Neural crest cell (in vitro differentiated cells): ENCODE measurements at regions not wholly inside any gene's neighbourhood (a gene's known extent, or its start where the extent isn't known, plus 50 kb on each side); places are given as distances from the start of the nearest gene placed in this dataset.
"Not testable (repeated sequence)": the region's sequence is repeated elsewhere in the genome, so short reads cannot be mapped to it uniquely, and the experiment has no call there.

Experiments used
- DNase-seq: peaks from one replicate; pipeline ENCODE4 v3.0.0; 2021; ENCODE audit warnings: low read depth, mixed read lengths, low spot score
- H3K27ac Mint-ChIP-seq: one replicate; pipeline ENCODE4 v1.8.0; 2021; ENCODE audit warnings: mild to moderate bottlenecking, mixed read lengths; ENCODE audit not compliant: unreplicated experiment
- H3K27me3 Mint-ChIP-seq: 2 replicates; pipeline ENCODE4 v1.8.0; 2021; ENCODE audit warnings: low read depth, mild to moderate bottlenecking, mixed read lengths
- H3K36me3 Mint-ChIP-seq: 2 replicates; pipeline ENCODE4 v1.8.0; 2021; ENCODE audit warnings: low read depth, mild to moderate bottlenecking, mixed read lengths
- H3K4me1 Mint-ChIP-seq: 2 replicates; pipeline ENCODE4 v1.8.0; 2021; ENCODE audit warnings: mixed read lengths
- H3K4me3 Mint-ChIP-seq: one replicate; pipeline ENCODE4 v1.8.0; 2021; ENCODE audit warnings: mild to moderate bottlenecking, mixed read lengths
- H3K9me3 Mint-ChIP-seq: 2 replicates; pipeline ENCODE4 v1.8.0; 2021; ENCODE audit warnings: mixed read lengths
- CTCF ChIP-seq: fragments of 200-600 bp; sonication (generic); conservative IDR thresholded peaks from 2 replicates; pipeline ENCODE4 v1.5.0; 2021; ENCODE audit warnings: antibody characterized with exemption, mild to moderate bottlenecking

- Mint-ChIP-seq H3K4me3 (no peak overlapping the region), H3K36me3 (no peaks in the 10 kb centered on the region), H3K4me1 (no peaks in the 10 kb centered on the region), H3K27me3 (peaks cover 3% of the 10 kb centered on the region), H3K9me3 (no peaks in the 10 kb centered on the region), H3K27ac (no peak overlapping the region)
- no peak for TF ChIP-seq CTCF
- no peak for DNase-seq
Measured at GRCh38 chr7:6917258-6917657, 91.2 kb upstream of the CCZ1B start.

- not testable (repeated sequence) for H3K27me3 Mint-ChIP-seq, H3K27ac Mint-ChIP-seq, H3K4me1 Mint-ChIP-seq, H3K36me3 Mint-ChIP-seq, H3K9me3 Mint-ChIP-seq, H3K4me3 Mint-ChIP-seq, DNase-seq
Measured at GRCh38 chr7:6919169-6919568, 93.1 kb upstream of the CCZ1B start.

- not testable (repeated sequence) for H3K9me3 Mint-ChIP-seq, DNase-seq, H3K4me1 Mint-ChIP-seq, H3K4me3 Mint-ChIP-seq, H3K36me3 Mint-ChIP-seq, H3K27me3 Mint-ChIP-seq, H3K27ac Mint-ChIP-seq
Measured at GRCh38 chr7:6924523-6924922, 98.4 kb upstream of the CCZ1B start.

GRCh38 chr7:6926193-6927174 lies 100.4 kb upstream of the CCZ1B start:
- not testable (repeated sequence) for H3K4me1 Mint-ChIP-seq, H3K9me3 Mint-ChIP-seq, H3K27ac Mint-ChIP-seq, H3K27me3 Mint-ChIP-seq, H3K36me3 Mint-ChIP-seq, H3K4me3 Mint-ChIP-seq, DNase-seq

GRCh38 chr7:6927643-6928042 lies 101.6 kb upstream of the CCZ1B start:
- not testable (repeated sequence) for DNase-seq, H3K4me1 Mint-ChIP-seq, H3K36me3 Mint-ChIP-seq, H3K4me3 Mint-ChIP-seq, H3K27me3 Mint-ChIP-seq, H3K9me3 Mint-ChIP-seq, H3K27ac Mint-ChIP-seq

GRCh38 chr7:6929588-6929987 lies 103.5 kb upstream of the CCZ1B start:
- not testable (repeated sequence) for H3K27ac Mint-ChIP-seq, H3K4me3 Mint-ChIP-seq, H3K9me3 Mint-ChIP-seq, H3K36me3 Mint-ChIP-seq, H3K27me3 Mint-ChIP-seq, DNase-seq, H3K4me1 Mint-ChIP-seq

GRCh38 chr7:6930081-6930635 lies 104.1 kb upstream of the CCZ1B start:
- H3K36me3 Mint-ChIP-seq: not testable (repeated sequence)

GRCh38 chr7:6930787-6931186 lies 104.7 kb upstream of the CCZ1B start:
- peak; percentile 68 for TF ChIP-seq CTCF
- H3K27me3 Mint-ChIP-seq, H3K4me1 Mint-ChIP-seq, H3K4me3 Mint-ChIP-seq, H3K27ac Mint-ChIP-seq, H3K9me3 Mint-ChIP-seq, H3K36me3 Mint-ChIP-seq: not testable (repeated sequence)
- peak; percentile 37 for DNase-seq

More at GRCh38 chr7:6930081-6930635, 104.1 kb upstream of the CCZ1B start:
- not testable (repeated sequence) for DNase-seq, H3K27me3 Mint-ChIP-seq, H3K27ac Mint-ChIP-seq, H3K4me1 Mint-ChIP-seq, H3K9me3 Mint-ChIP-seq, H3K4me3 Mint-ChIP-seq

GRCh38 chr7:6931456-6931855 lies 105.4 kb upstream of the CCZ1B start:
- not testable (repeated sequence) for H3K4me3 Mint-ChIP-seq, H3K27me3 Mint-ChIP-seq, H3K27ac Mint-ChIP-seq, DNase-seq, H3K9me3 Mint-ChIP-seq, H3K4me1 Mint-ChIP-seq, H3K36me3 Mint-ChIP-seq

- H3K27ac Mint-ChIP-seq, H3K36me3 Mint-ChIP-seq, H3K4me3 Mint-ChIP-seq: not testable (repeated sequence)
Measured at GRCh38 chr7:6933954-6934632, 108.0 kb upstream of the CCZ1B start.

More at GRCh38 chr7:6933954-6934632, 108.0 kb upstream of the CCZ1B start:
- not testable (repeated sequence) for DNase-seq, H3K27me3 Mint-ChIP-seq, H3K9me3 Mint-ChIP-seq
- H3K4me1 Mint-ChIP-seq: peaks cover 14% of the 10 kb centered on the region
